K562 (cell line): ENCODE measurements at regions not wholly inside any gene's neighbourhood (a gene's known extent, or its start where the extent isn't known, plus 50 kb on each side); places are given as distances from the start of the nearest gene placed in this dataset.
A peak's percentile ranks its signal among the peaks of the same experiment; 100 is the strongest.

ENCODE experiments used
- GABPB1 ChIP-seq: sonication (generic); formaldehyde crosslinking; IDR thresholded peaks from 2 replicates; pipeline ENCODE4 v1.8.0; 2022; ENCODE audit warnings: mild to moderate bottlenecking, missing genetic modification reagents
- KLF13 ChIP-seq: fragments of 450-650 bp; IDR thresholded peaks from 2 replicates; pipeline ENCODE4 v1.6.1; 2016; ENCODE audit warnings: missing genetic modification characterization, low read depth, mild to moderate bottlenecking, missing compliant biosample characterization, moderate library complexity, borderline replicate concordance
- NCOA6 ChIP-seq: fragments of 450-650 bp; IDR thresholded peaks from 2 replicates; pipeline ENCODE4 v1.6.1; 2017; ENCODE audit warnings: mild to moderate bottlenecking
- RB1 ChIP-seq: fragments of 450-650 bp; IDR thresholded peaks from 2 replicates; pipeline ENCODE4 v1.6.1; 2017; ENCODE audit warnings: low read depth, mild to moderate bottlenecking
- SIRT6 ChIP-seq: IDR thresholded peaks from one replicate; pipeline ENCODE4 v1.6.1; 2012; ENCODE audit warnings: low read depth, mild to moderate bottlenecking, control low read depth, inconsistent platforms, low read length, moderate library complexity
- SMAD2 ChIP-seq: fragments of 150-350 bp; IDR thresholded peaks from 2 replicates; pipeline ENCODE4 v1.6.1; 2014; ENCODE audit warnings: low read depth, mild to moderate bottlenecking, low read length
- TEAD4 ChIP-seq, 2 experiments: sonication (generic) in 1 of 2; formaldehyde crosslinking in 1 of 2; IDR thresholded peaks; 2 replicates each; pipeline versions ENCODE4 v1.6.1 to v1.8.0; 2012 to 2022; ENCODE audit warnings: borderline replicate concordance in 1 of 2, inconsistent platforms in 1 of 2, low read length in 1 of 2, mild to moderate bottlenecking in 1 of 2, missing genetic modification reagents in 1 of 2
- ZC3H4 ChIP-seq: sonication (generic); formaldehyde crosslinking; IDR thresholded peaks from 2 replicates; pipeline ENCODE4 v1.9.0; 2021; ENCODE audit warnings: missing genetic modification reagents, borderline replicate concordance
- ZNF57 ChIP-seq: fragments of 450-650 bp; formaldehyde crosslinking; IDR thresholded peaks from 2 replicates; pipeline ENCODE4 v1.4.0; 2020; ENCODE audit warnings: mild to moderate bottlenecking, moderate library complexity
- TF ChIP-seq, protein P1 (sequence below), 2 experiments: fragments of 450-650 bp in 1 of 2; IDR thresholded peaks; 2 replicates each; pipeline ENCODE4 v1.6.1; 2011 to 2017; ENCODE audit warnings: low read depth in 2 of 2, antibody characterized with exemption in 1 of 2, borderline replicate concordance in 1 of 2, low read length in 1 of 2, mild to moderate bottlenecking in 1 of 2, mixed read lengths in 1 of 2; ENCODE audit not compliant: control insufficient read depth in 1 of 2
- TF ChIP-seq, protein P2 (sequence below): sonication (generic); formaldehyde crosslinking; IDR thresholded peaks from 2 replicates; pipeline ENCODE4 v1.8.1; 2022; ENCODE audit warnings: missing genetic modification reagents
- TF ChIP-seq, protein P3 (sequence below): fragments of 250-450 bp; sonication (Bioruptor Pico); IDR thresholded peaks from 2 replicates; pipeline ENCODE4 v1.4.0; 2020; ENCODE audit warnings: mild to moderate bottlenecking, moderate library complexity, borderline replicate concordance
- TF ChIP-seq, protein P4 (sequence below): sonication (generic); formaldehyde crosslinking; IDR thresholded peaks from 2 replicates; pipeline ENCODE4 v1.8.1; 2023; ENCODE audit warnings: mild to moderate bottlenecking, missing genetic modification reagents

DNA sequence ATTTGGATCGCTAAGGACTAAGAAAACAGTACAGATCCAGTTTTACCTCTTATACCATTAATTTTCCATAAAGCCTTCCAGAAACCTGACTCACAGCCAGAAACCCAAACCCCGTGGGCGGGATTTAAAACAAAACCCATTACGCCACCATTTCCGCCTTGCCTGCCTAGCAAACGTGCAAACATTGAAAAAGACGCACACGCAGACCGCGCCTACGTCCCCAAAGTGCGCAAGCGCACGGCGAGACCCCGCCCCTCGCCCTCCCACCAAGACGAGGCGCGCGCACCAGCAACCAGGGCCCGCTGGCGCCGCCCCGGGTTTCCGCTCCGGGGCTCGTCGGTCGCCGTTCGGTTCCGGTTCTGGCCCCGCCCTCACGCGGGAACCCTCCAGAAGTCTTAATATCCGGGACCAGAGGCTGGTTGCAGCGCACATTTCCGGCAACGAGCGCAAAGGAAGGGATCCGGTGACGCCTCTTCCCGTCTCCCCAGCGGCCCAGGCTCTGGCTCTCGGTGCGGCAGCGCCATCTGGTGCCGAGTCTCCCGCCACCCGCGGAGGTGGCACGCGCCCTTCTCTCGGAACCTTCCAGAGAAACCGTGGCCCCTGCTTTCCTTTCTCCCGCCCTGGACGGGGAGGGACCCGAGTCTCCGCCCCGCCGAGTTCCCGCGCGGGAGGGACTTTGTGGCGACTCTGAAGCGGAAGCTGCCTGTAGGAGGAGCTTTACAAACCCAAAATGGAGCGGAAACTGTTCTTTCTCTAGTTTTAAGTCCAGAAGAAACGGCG, 256.9 kb upstream of the STARD13 start (continued):
- TF ChIP-seq, protein P1, sequence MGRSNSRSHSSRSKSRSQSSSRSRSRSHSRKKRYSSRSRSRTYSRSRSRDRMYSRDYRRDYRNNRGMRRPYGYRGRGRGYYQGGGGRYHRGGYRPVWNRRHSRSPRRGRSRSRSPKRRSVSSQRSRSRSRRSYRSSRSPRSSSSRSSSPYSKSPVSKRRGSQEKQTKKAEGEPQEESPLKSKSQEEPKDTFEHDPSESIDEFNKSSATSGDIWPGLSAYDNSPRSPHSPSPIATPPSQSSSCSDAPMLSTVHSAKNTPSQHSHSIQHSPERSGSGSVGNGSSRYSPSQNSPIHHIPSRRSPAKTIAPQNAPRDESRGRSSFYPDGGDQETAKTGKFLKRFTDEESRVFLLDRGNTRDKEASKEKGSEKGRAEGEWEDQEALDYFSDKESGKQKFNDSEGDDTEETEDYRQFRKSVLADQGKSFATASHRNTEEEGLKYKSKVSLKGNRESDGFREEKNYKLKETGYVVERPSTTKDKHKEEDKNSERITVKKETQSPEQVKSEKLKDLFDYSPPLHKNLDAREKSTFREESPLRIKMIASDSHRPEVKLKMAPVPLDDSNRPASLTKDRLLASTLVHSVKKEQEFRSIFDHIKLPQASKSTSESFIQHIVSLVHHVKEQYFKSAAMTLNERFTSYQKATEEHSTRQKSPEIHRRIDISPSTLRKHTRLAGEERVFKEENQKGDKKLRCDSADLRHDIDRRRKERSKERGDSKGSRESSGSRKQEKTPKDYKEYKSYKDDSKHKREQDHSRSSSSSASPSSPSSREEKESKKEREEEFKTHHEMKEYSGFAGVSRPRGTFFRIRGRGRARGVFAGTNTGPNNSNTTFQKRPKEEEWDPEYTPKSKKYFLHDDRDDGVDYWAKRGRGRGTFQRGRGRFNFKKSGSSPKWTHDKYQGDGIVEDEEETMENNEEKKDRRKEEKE (IDR thresholded peaks at IDR 0.05; ENCODE audit: borderline replicate concordance in 1 of 2, control insufficient read depth in 1 of 2, low read depth in 2 of 2, low read length in 1 of 2), result no peak
- TF ChIP-seq NCOA6 (no peak), RB1 (peak; percentile 92; the same call in 1 of the 2 replicates), SMAD2 (no peak), TEAD4 (IDR thresholded peaks at IDR 0.05; ENCODE audit: low read length) (peak; percentile 6; the same call in 1 of the 2 replicates), TEAD4 (CRISPR knock-in tag; IDR thresholded peaks at IDR 0.05; ENCODE audit: borderline replicate concordance) (peak; percentile 95; the same call in 1 of the 2 replicates), GABPB1 (CRISPR knock-in tag) (peak; percentile 88), SIRT6 (no peak), KLF13 (tag) (no peak), ZNF57 (no peak), ZC3H4 (CRISPR knock-in tag) (no peak)
- TF ChIP-seq, protein P2, sequence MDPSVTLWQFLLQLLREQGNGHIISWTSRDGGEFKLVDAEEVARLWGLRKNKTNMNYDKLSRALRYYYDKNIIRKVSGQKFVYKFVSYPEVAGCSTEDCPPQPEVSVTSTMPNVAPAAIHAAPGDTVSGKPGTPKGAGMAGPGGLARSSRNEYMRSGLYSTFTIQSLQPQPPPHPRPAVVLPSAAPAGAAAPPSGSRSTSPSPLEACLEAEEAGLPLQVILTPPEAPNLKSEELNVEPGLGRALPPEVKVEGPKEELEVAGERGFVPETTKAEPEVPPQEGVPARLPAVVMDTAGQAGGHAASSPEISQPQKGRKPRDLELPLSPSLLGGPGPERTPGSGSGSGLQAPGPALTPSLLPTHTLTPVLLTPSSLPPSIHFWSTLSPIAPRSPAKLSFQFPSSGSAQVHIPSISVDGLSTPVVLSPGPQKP, result no peak
- TF ChIP-seq, protein P3, sequence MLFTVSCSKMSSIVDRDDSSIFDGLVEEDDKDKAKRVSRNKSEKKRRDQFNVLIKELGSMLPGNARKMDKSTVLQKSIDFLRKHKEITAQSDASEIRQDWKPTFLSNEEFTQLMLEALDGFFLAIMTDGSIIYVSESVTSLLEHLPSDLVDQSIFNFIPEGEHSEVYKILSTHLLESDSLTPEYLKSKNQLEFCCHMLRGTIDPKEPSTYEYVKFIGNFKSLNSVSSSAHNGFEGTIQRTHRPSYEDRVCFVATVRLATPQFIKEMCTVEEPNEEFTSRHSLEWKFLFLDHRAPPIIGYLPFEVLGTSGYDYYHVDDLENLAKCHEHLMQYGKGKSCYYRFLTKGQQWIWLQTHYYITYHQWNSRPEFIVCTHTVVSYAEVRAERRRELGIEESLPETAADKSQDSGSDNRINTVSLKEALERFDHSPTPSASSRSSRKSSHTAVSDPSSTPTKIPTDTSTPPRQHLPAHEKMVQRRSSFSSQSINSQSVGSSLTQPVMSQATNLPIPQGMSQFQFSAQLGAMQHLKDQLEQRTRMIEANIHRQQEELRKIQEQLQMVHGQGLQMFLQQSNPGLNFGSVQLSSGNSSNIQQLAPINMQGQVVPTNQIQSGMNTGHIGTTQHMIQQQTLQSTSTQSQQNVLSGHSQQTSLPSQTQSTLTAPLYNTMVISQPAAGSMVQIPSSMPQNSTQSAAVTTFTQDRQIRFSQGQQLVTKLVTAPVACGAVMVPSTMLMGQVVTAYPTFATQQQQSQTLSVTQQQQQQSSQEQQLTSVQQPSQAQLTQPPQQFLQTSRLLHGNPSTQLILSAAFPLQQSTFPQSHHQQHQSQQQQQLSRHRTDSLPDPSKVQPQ (CRISPR knock-in tag), result no peak
- TF ChIP-seq, protein P4, sequence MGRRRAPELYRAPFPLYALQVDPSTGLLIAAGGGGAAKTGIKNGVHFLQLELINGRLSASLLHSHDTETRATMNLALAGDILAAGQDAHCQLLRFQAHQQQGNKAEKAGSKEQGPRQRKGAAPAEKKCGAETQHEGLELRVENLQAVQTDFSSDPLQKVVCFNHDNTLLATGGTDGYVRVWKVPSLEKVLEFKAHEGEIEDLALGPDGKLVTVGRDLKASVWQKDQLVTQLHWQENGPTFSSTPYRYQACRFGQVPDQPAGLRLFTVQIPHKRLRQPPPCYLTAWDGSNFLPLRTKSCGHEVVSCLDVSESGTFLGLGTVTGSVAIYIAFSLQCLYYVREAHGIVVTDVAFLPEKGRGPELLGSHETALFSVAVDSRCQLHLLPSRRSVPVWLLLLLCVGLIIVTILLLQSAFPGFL (CRISPR knock-in tag), result 0 out of 2 replicates have a peak, but pooled peaks have one; percentile 55
